Activated naive CD8-positive, alpha-beta T cell treated with anti-CD3 and anti-CD28 coated beads, Interleukin-2, amount 50 U/mL, for 24 hours (primary cell): ENCODE measurements at regions not wholly inside any gene's neighbourhood (a gene's known extent, or its start where the extent isn't known, plus 50 kb on each side); places are given as distances from the start of the nearest gene placed in this dataset.

ENCODE experiments used
- ATAC-seq: fragments of 150-1000 bp; cut with Tn5 transposase; one replicate; pipeline ENCODE4 v1.10.0; 2021
- DNase-seq: peaks from one replicate; pipeline ENCODE4 v3.0.0; 2021
- H3K27ac Mint-ChIP-seq: one replicate; pipeline ENCODE4 v1.8.0; 2021; ENCODE audit warnings: mild to moderate bottlenecking, mixed read lengths
- H3K27me3 Mint-ChIP-seq: one replicate; pipeline ENCODE4 v1.8.0; 2021; ENCODE audit warnings: mixed read lengths
- H3K36me3 Mint-ChIP-seq: one replicate; pipeline ENCODE4 v1.8.0; 2021; ENCODE audit warnings: low read depth, mixed read lengths
- H3K4me1 Mint-ChIP-seq: one replicate; pipeline ENCODE4 v1.8.0; 2021; ENCODE audit warnings: mixed read lengths
- H3K4me3 Mint-ChIP-seq: one replicate; pipeline ENCODE4 v1.8.0; 2021; ENCODE audit warnings: mild to moderate bottlenecking, moderate library complexity, mixed read lengths
- H3K9me3 Mint-ChIP-seq: one replicate; pipeline ENCODE4 v1.8.0; 2021; ENCODE audit warnings: mixed read lengths

GRCh38 chr12:86543716-86544115 lies 287.5 kb upstream of the MGAT4C start:
- Mint-ChIP-seq H3K4me1 (no peaks in the 10 kb centered on the region), H3K27ac (no peak overlapping the region)

GRCh38 chr12:86530996-86531655 lies 274.9 kb upstream of the MGAT4C start:
- Mint-ChIP-seq H3K4me3 (no peak overlapping the region), H3K9me3 (no peaks in the 10 kb centered on the region), H3K36me3 (no peaks in the 10 kb centered on the region), H3K27me3 (no peaks in the 10 kb centered on the region), H3K27ac (no peak overlapping the region), H3K4me1 (no peaks in the 10 kb centered on the region)
- DNase-seq (no peak), ATAC-seq (no peak)

More at GRCh38 chr12:86543716-86544115, 287.5 kb upstream of the MGAT4C start:
- ATAC-seq: no peak
- no peak overlapping the region for H3K4me3 Mint-ChIP-seq
- no peaks in the 10 kb centered on the region for H3K27me3 Mint-ChIP-seq
- no peaks in the 10 kb centered on the region for H3K9me3 Mint-ChIP-seq
- no peaks in the 10 kb centered on the region for H3K36me3 Mint-ChIP-seq
- no peak for DNase-seq

DNA sequence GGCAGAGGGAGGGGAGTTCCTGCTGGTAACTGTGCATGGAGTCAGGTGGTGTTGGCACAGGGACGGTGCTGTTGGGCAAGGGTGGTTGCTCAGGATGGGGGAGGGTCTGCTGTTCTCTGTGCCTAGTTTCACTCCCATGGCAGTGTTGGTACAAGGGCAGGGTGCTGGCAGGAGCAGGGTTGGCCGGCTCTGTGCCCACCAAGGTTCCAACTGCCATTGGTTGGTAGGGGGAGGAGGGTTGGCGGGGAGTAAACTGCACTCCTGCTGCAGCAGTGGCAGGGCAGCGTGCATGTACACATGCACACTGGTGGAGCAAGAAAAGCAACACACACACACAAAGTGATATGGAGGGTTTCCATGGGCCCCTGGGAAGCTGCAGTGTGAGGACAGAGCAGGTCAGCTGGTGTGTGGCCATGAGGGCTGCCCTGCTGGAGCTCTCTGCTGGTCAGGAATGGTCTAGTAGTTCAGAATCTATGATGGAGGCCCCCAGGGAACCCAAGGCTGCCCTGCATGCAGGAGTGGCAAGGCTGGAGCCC lies 269.9 kb upstream of the MGAT4C start:
- DNase-seq (no peak), ATAC-seq (no peak)
- no peaks in the 10 kb centered on the region for H3K36me3 Mint-ChIP-seq
- no peak overlapping the region for H3K27ac Mint-ChIP-seq
- no peak overlapping the region for H3K4me3 Mint-ChIP-seq
- peaks cover 11% of the 10 kb centered on the region for H3K9me3 Mint-ChIP-seq
- no peaks in the 10 kb centered on the region for H3K4me1 Mint-ChIP-seq
- H3K27me3 Mint-ChIP-seq: no peaks in the 10 kb centered on the region

DNA sequence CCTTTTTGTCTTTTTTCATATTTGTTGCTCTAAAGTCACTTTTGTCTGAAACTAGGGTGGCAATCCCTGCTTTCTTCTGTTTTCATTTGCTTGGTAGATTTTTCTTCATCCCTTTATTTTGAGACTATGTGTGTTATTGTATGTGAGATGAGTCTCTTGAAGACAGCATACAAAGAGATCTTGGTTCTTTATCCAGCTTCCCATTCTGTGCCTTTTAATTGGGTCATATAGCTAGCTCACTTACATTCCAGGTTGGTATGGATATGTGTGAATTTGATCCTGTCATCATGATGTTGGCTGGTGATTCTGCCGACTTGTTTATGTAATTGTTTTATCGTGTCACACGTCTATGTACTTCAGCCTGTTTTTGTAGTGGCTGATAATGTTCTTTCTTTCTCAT lies 267.7 kb upstream of the MGAT4C start:
- Mint-ChIP-seq H3K27ac (no peak overlapping the region), H3K4me1 (no peaks in the 10 kb centered on the region), H3K9me3 (peaks cover 16% of the 10 kb centered on the region), H3K36me3 (no peaks in the 10 kb centered on the region), H3K4me3 (no peak overlapping the region), H3K27me3 (no peaks in the 10 kb centered on the region)
- ATAC-seq (no peak), DNase-seq (no peak)

DNA sequence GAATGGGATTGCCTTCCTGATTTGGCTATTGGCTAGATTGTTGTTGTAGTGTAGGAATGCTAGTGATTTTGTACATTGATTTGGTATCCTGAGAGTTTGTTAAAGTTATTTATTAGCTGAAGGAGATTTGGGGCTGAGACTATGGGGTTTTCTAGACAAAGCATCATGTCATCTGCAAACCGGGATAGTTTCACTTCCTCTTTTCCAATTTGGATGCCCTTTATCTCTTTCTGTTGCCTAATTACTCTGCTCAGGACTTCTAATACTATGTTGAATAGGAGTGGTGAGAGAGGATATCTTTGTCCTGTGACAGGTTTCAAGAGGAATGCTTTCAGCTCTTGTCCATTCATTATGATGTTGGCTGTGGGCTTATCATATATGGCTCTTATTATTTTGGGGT lies 265.7 kb upstream of the MGAT4C start:
- Mint-ChIP-seq H3K9me3 (peaks cover 16% of the 10 kb centered on the region), H3K4me1 (no peaks in the 10 kb centered on the region), H3K4me3 (no peak overlapping the region), H3K36me3 (no peaks in the 10 kb centered on the region), H3K27ac (no peak overlapping the region), H3K27me3 (no peaks in the 10 kb centered on the region)
- DNase-seq: no peak
- no peak for ATAC-seq

DNA sequence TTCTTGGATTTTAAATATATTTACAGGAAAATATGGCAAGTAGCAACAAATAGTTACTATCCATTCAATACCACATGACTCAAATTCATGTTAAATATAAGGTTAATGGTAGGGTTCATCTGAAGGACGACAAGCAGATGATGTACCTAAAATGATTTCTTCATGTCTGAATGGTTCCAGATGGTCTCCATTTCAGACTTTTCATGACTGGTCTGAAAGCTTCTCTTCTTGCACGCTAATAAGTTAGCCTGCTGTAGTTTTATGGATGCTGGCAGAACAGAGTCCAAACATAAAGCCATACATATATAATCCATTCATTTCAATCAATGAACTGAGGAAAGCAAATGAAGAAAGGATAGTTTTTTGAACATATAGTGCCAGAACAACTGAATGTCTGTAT lies 257.0 kb upstream of the MGAT4C start:
- Mint-ChIP-seq H3K4me3 (no peak overlapping the region), H3K4me1 (no peaks in the 10 kb centered on the region), H3K27me3 (no peaks in the 10 kb centered on the region), H3K27ac (no peak overlapping the region), H3K36me3 (no peaks in the 10 kb centered on the region), H3K9me3 (peaks cover 8% of the 10 kb centered on the region)
- ATAC-seq: no peak
- DNase-seq: no peak

DNA sequence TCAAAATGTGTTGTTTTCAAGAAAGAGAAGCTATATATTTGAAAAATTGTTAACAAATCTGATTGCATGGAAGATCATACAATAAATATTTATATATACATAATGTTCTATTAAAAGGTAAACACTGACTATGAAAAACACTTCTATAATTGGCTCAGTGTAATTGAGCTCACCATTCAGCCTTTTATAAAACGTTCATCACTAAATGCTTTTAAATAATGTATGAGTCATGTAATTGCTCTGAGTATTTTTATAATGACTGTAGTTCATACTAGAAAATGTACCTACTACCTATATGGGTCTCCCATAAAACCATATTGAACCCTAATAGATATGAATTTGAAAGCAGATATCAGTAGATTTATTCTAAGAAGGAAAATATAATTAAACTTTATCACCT lies 240.4 kb upstream of the MGAT4C start:
- H3K4me1 Mint-ChIP-seq: no peaks in the 10 kb centered on the region

GRCh38 chr12:86484473-86484872 lies 228.3 kb upstream of the MGAT4C start:
- no peaks in the 10 kb centered on the region for H3K4me1 Mint-ChIP-seq
- DNase-seq: no peak
- H3K27me3 Mint-ChIP-seq: no peaks in the 10 kb centered on the region
- no peak for ATAC-seq
- H3K9me3 Mint-ChIP-seq: peaks cover 17% of the 10 kb centered on the region
- H3K36me3 Mint-ChIP-seq: no peaks in the 10 kb centered on the region
- H3K27ac Mint-ChIP-seq: no peak overlapping the region
- no peak overlapping the region for H3K4me3 Mint-ChIP-seq

More for the DNA sequence above, 240.4 kb upstream of the MGAT4C start:
- Mint-ChIP-seq H3K27me3 (no peaks in the 10 kb centered on the region), H3K27ac (no peak overlapping the region), H3K9me3 (peaks cover 3% of the 10 kb centered on the region), H3K4me3 (no peak overlapping the region), H3K36me3 (no peaks in the 10 kb centered on the region)
- no peak for DNase-seq
- no peak for ATAC-seq

DNA sequence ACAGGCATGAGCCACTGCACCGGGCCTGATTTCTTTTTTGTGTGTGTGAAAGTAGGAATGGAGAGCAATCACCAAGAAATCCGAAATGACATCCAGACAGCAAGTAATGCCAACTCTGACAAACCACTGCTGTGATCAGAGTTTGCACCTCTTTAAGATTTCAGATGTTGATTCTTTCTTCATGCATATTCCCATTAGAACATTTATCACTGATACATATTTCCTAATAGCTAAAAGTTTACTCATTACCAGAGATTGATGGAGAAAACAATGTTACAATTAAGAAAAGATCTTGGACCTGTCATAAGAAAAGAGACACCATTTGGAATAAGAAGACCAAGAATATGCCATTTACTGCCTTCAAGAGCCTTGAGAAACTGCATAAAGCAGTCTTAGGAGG lies 217.0 kb upstream of the MGAT4C start:
- no peaks in the 10 kb centered on the region for H3K27me3 Mint-ChIP-seq
- ATAC-seq: no peak
- H3K27ac Mint-ChIP-seq: no peak overlapping the region
- DNase-seq: no peak
- peaks cover 1% of the 10 kb centered on the region for H3K36me3 Mint-ChIP-seq
- H3K4me1 Mint-ChIP-seq: no peaks in the 10 kb centered on the region
- H3K9me3 Mint-ChIP-seq: peaks cover 14% of the 10 kb centered on the region
- H3K4me3 Mint-ChIP-seq: no peak overlapping the region

GRCh38 chr12:86456776-86457175 lies 200.6 kb upstream of the MGAT4C start:
- Mint-ChIP-seq H3K36me3 (no peaks in the 10 kb centered on the region), H3K27ac (no peak overlapping the region), H3K4me1 (no peaks in the 10 kb centered on the region), H3K27me3 (no peaks in the 10 kb centered on the region), H3K9me3 (no peaks in the 10 kb centered on the region), H3K4me3 (no peak overlapping the region)
- ATAC-seq (no peak), DNase-seq (no peak)

- H3K36me3 Mint-ChIP-seq: no peaks in the 10 kb centered on the region
- H3K4me1 Mint-ChIP-seq: no peaks in the 10 kb centered on the region
- no peaks in the 10 kb centered on the region for H3K27me3 Mint-ChIP-seq
- no peaks in the 10 kb centered on the region for H3K9me3 Mint-ChIP-seq
- no peak overlapping the region for H3K27ac Mint-ChIP-seq
- no peak for ATAC-seq
- no peak overlapping the region for H3K4me3 Mint-ChIP-seq
- DNase-seq: no peak
These were observed 200.1 kb upstream of the MGAT4C start for GRCh38 chr12:86456241-86456640.

DNA sequence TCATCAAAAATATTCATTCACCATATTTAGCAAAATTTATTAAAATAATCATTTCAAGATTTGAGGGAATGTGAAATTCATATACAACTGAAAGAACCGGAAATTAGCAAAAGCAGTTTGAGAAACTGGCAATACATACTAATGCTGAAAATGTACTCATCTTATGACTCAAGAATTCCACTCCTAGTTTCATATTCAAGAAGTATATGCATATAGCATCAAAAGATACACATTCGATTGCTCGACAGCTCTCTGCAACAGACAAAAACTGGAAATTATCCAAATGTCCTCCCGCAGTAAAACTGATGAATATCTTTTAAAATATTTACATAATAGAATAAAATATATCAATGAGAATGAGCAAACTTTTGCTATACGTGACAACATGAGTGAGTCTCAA lies 189.2 kb upstream of the MGAT4C start:
- no peaks in the 10 kb centered on the region for H3K36me3 Mint-ChIP-seq
- no peaks in the 10 kb centered on the region for H3K27me3 Mint-ChIP-seq
- H3K4me1 Mint-ChIP-seq: no peaks in the 10 kb centered on the region
- H3K4me3 Mint-ChIP-seq: no peak overlapping the region
- H3K9me3 Mint-ChIP-seq: peaks cover 1% of the 10 kb centered on the region
- ATAC-seq (no peak), DNase-seq (no peak)
- H3K27ac Mint-ChIP-seq: no peak overlapping the region

DNA sequence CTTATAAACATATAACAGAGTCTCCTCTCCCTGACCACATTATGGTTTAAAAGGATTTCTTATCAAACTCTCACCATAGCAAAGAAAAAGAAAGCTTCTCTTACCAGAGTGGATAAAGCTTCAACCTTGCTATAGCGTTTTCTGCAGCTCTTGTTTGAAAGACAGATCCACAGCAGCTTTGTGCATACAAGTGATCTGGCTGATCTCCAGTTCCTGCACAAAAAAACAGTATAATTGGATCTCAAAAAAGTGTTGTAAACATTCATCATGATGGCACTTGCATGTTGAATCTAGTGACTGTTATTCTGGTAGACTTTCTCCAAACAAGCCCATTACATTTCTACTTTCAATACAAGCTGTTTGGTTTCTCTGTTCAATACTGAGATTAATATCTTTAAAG lies 178.9 kb upstream of the MGAT4C start:
- Mint-ChIP-seq H3K4me1 (no peaks in the 10 kb centered on the region), H3K9me3 (peaks cover 11% of the 10 kb centered on the region), H3K27me3 (no peaks in the 10 kb centered on the region), H3K36me3 (no peaks in the 10 kb centered on the region), H3K4me3 (no peak overlapping the region), H3K27ac (no peak overlapping the region)
- no peak for ATAC-seq
- no peak for DNase-seq

GRCh38 chr12:86429824-86430223 lies 173.6 kb upstream of the MGAT4C start:
- Mint-ChIP-seq H3K27ac (no peak overlapping the region), H3K9me3 (peaks cover 29% of the 10 kb centered on the region), H3K36me3 (no peaks in the 10 kb centered on the region), H3K4me1 (no peaks in the 10 kb centered on the region), H3K4me3 (no peak overlapping the region), H3K27me3 (no peaks in the 10 kb centered on the region)
- ATAC-seq (no peak), DNase-seq (no peak)

DNA sequence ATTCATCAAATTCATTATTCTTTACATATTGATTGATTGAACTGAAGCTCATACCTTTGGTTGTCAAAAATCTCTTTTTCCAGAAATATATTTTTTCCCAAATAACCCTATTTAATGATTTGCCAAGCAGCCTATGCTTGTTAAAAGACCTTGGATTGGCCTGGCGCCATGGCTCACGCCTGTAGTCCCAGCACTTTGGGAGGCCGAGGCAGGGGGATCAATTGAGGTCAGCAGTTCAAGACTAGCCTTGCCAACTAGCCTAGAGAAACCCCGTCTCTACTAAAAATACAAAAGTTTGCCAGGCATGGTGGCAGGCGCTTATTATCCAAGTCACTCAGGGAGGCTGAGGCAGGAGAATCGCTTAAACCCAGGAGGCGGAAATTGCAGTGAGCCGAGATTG lies 165.1 kb upstream of the MGAT4C start:
- Mint-ChIP-seq H3K27ac (no peak overlapping the region), H3K9me3 (peaks cover 4% of the 10 kb centered on the region), H3K27me3 (no peaks in the 10 kb centered on the region), H3K36me3 (no peaks in the 10 kb centered on the region), H3K4me1 (no peaks in the 10 kb centered on the region), H3K4me3 (no peak overlapping the region)
- ATAC-seq (no peak), DNase-seq (no peak)

- H3K9me3 Mint-ChIP-seq: peaks cover 21% of the 10 kb centered on the region
- no peaks in the 10 kb centered on the region for H3K36me3 Mint-ChIP-seq
- no peak overlapping the region for H3K4me3 Mint-ChIP-seq
- no peaks in the 10 kb centered on the region for H3K4me1 Mint-ChIP-seq
- ATAC-seq (no peak), DNase-seq (no peak)
- H3K27me3 Mint-ChIP-seq: no peaks in the 10 kb centered on the region
- H3K27ac Mint-ChIP-seq: no peak overlapping the region
These were observed 158.0 kb upstream of the MGAT4C start for GRCh38 chr12:86414201-86414600.
